HG03442 (cell line): ENCODE measurements at regions not wholly inside any gene's neighbourhood (a gene's known extent, or its start where the extent isn't known, plus 50 kb on each side); places are given as distances from the start of the nearest gene placed in this dataset.
A peak's percentile ranks its signal among the peaks of the same experiment; 100 is the strongest.

Source experiments
- ATAC-seq: cut with Tn5 transposase; IDR thresholded peaks from one replicate; pipeline ENCODE4 v1.9.1; 2021; ENCODE audit warnings: mild to moderate bottlenecking, moderate library complexity; ENCODE audit not compliant: unreplicated experiment

DNA sequence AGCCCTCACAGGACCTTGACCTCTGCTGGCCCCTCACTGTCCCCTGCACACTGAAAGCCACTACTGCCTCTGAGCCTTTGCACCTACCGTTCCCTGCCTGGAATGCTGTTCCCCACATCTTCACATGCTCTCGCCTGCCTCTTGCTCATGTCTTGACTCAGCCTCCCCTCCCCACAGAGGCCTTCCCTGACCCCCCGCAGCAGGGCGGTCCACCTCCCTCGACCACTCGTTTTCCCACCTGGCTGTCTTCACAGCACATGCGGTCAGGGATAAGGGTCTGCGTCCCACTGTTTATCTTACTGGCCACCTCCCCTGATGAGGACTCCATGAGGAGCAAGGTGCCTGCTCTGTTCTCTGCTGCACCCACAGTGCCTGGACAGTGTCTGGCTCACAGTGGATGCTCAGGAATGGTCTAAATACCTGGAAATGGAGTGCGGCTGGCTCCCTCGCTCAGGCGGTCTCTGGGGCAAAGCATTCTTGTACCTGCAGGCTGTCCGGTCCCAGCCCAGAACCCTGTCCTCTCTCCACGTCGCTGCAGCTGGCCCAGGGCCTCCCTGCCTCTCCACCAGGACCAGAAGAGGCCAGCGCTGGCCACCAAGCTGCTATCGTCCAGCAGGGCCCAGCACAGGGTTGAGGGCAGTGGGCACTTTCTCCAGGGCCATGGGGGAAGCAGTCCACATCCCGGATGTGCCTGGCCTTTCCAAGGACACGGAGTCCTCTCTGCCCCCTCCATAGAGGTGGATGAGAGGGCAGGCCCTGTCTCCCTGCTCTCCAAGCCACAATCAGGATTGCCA, 107.4 kb downstream of the NCOR2 start:
- ATAC-seq: no peak

DNA sequence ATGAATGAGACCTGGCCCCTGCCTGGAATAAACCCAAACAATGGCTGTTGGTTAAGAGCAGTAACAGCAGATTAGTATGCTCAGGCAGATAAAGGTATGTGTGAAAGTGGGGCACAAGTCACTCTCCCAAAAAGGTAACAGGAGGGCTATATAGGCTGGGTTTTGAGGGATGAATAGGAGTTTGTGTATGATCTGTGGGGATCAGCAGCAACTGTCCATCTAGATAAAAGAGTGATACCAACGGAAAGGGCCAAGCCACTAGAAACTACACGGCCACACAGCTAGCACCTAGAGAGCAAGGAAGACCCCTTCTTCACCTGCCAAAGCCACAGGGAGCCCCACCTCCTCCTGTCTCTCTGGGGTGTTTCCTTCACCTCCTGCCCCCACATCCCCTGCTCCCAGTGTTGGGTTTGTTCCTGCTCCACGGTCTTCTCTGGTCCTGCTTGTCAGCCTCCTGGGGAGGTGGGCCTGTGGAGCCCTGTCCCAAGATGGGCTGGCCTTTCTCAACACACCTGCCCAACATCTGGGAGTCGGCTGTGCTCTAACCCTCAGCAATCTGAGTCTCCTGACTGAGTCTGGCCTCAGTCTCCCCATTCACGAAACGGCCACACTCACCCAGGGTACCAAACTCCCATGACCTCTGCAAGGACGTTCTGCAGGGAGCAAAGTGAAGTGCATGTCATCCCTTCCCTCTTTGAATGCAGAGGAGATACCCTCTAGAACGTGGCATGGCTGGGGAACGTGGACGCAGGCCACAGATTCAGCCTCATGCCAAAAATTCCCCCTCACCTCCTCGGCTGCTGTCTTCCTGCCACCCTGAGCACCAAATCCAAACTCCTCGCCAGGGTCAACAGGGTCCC, 108.2 kb downstream of the NCOR2 start:
- no peak for ATAC-seq

DNA sequence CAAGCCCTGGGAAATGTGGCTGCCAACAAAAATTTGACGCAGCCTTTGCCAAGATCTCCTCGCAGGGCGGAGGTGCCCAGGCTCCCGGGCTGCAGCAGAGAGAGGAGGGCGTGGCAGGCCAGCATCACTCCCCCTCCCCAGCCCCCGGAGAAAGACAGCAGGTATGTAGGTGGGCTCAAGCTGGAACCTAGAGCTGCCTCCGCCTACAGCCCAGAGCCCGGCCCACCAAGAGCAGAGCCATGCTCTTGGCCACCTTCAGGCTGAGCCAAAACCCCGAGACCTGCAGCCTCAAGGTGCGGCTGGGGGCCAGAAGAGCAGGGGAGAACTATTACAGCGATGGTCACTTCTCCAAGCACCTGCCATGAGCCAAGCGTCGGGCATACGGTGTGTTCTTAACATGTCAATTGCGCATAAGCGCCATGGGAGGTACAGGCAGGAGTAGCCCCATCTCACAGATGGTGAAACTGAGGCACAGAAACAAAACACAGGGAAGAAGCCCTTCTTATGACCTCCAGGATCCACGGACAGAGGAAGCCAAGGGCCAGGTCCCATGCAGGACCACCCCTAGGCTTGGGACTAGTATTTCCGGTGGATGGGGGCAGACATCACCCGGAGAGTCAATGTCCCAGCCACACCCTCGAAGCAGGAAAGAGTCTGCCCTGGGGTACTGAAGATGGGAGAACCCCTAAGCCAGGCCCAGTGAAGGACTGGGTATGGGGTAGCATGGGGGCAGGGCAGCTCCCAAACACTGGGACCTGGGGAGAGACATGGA, 109.0 kb downstream of the NCOR2 start:
- no peak for ATAC-seq

GRCh38 chr12:124457287-124458219, 109.9 kb downstream of the NCOR2 start:
- no peak for ATAC-seq

- ATAC-seq: no peak
Observed at GRCh38 chr12:124456652-124457152, 110.7 kb downstream of the NCOR2 start.

GRCh38 chr12:124456133-124456651, 111.2 kb downstream of the NCOR2 start:
- ATAC-seq: no peak

DNA sequence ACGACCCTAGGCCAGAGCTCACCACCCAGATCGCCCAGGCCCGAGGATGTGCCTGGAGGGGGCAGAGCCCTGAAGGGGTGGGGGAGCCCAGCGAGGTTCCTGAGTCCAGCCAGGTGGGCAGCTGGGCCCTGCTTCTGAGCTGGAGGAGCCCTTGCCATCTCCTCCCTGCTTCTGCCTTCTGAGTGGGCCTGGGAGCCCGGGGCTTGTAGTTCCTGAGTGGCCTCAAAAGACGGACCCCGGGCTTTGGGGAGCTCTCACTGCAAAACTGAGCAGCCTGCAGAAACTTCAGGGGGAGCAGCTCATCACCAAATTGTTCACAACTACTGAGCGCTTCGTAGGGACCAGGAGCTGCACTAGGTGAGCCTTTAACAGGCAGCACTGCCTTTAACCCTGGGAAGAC, 112.1 kb downstream of the NCOR2 start:
- no peak for ATAC-seq

- ATAC-seq: no peak
Observed at GRCh38 chr12:124454735-124455134, 112.7 kb downstream of the NCOR2 start.

GRCh38 chr12:124454352-124454725, 113.1 kb downstream of the NCOR2 start:
- no peak for ATAC-seq

DNA sequence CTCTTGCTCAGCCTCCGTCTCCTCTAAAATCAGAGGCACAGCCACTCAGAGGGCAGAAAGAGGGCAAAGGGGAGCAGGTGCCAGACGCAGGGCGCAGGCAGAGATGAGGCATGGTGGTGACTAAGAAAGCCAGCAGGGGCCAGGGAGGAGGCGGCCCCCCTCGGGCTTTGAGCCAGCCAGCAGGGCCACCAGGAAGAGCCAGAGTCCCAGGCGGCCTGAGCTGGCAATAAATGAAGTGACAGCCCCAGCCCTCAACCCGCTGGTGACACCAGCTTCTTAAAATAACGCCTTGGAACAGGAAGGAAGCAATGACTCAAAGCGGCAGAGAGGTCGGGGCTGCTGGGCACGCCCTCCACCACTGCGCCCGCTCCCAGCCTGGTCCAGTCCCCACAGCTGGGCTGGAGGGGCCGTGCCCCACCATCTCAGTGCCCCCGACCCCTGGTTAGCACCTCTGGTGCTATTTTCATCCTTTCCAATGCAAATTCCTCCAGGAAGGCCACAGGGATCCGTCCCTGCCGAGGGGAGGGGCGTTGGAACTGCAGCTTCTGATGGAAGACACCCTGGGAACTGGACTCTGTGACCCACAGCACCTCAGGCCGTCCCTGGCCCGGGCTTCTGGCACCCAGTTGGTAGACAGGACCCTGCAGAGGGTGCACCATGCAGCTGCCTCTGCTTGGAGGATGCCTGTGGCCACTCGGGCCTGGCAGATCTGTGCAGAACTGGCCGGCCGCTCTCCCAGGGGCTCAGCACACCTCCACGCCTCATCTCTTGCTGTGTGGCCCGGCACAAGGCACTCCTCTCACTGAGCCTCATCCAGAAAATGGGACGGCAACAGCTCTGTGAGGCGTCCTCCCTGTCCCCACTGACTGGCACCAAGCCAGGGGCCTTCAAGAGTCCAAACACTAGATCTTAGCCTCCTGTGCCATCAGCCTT, 113.7 kb downstream of the NCOR2 start:
- ATAC-seq: peak; percentile 72

DNA sequence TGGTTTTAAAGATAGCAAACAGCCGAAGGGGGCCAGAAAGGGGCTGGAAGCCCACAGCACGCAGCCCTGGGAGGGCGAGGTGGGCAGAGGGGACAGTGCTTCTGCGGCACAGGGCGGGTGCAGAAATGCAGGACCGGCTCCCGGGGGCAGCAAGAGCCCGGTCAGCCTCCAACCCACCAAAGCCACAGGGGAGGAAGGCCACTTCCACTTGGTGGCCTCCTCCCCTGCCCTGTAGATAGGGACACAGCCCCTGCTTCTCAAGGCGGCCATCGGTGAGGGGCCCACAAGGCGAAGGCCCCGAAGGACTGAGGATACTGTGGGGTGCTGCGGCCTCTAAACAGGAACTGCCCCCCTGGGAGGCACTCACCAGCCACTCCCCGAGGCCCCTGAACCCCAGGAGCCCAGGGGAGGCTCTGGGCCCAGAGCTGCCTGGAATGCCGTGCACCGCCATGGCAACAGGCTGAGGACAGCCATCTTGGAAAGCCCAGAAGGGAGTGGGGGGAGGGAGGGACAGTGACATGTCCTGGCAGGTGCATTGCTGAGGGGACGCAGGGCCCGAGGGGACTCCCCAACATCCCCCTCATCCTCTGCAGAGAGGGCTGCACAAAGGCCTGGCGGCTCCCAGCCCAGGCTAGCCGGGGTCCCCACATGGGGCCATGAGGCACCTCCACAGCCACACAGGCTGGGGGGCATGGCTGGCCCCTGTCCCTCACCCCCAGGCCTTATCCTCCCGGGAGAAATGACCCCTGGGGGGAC, 114.7 kb downstream of the NCOR2 start:
- no peak for ATAC-seq

- no peak for ATAC-seq
Observed at GRCh38 chr12:124451637-124452243, 115.7 kb downstream of the NCOR2 start.

GRCh38 chr12:124451016-124451415, 116.4 kb downstream of the NCOR2 start:
- no peak for ATAC-seq

DNA sequence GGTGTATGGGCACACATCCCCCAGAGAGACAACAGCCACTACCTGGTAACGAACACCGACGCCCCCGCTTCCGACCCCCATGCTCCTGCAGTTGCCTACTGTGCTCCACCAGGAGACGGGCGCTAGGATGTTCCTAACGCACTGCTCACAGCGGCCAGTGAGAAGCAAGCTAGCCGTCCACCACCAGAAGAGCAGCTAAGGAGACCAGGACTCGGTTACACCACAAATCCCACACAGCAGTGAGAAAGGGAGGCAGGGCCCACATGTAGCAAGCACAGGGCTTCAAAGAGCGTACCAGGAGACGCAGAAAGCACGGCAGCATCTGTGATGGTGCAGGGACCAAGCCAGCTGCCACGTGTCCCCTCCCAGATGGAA, 117.0 kb downstream of the NCOR2 start:
- no peak for ATAC-seq

DNA sequence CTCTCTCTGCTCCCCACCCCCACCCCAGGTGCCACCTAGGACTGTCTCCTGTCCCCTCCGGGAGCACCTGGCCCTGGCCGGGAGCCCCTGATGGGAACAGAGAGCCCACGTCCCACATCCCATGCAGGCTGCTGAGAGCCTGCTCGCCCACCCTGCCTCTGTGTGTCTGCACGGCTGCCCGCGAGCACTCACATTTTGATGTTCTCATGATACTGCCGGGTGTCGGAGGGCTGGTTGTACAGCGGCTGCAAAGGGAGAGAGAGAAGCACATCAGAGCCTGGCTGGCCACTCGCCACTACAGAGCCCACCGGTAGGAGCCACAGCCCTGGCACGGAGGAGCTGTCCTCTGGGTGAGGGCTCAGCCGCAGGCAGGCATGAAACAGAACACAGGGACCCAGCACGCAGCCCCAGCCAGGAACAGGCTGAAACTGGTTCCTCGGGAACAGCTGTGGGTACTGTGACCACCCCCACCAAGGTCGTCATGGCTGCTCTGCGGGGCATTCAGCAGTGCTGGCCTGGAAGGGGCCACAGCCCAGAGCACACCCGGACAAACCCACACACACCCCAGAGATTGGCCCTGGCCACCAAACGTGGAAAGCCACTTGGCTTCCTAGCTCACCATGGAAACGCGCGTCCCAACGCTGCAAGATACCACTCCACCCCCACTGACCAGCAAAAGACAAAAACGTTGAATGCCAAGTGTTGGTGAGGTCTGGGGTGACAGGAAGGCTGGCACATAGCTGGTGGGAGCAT, 117.6 kb downstream of the NCOR2 start:
- no peak for ATAC-seq

DNA sequence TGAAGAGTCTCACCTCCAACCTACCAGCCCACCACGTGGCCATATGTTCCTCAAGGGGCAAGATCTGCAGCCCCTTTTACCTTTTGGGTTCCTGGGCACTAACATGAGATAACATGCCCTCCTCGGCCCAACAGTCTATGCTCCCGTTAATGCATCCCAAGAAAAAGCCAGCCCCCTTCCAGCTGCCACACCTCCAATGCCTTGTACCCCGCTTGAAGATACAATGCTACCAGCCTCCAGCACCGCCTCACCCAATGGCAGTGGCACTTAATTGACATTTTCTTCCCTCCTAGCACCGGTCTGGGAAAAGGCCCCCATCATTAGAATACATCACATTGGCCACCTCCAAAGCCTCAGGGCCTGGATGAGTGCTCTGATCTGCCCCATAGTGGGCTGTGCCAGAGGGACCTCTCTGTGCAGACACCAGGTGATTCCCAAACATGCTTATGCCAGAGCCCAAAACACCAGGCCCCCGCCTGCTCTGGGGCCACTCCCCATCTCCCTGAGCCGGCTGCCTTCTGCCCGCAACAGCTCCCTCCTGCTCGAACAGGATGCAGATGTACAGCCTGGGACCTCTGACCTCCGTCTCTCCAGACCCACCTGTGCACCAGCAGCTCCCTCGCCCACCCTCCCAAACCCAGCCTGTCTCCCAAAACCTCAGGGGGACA, 118.3 kb downstream of the NCOR2 start:
- ATAC-seq: no peak
